Neuronal stem cell (in vitro differentiated cells): ENCODE measurements at regions not wholly inside any gene's neighbourhood (a gene's known extent, or its start where the extent isn't known, plus 50 kb on each side); places are given as distances from the start of the nearest gene placed in this dataset.

Experiments
- DNase-seq: peaks from one replicate; pipeline ENCODE4 v3.0.0-alpha.2; 2013; ENCODE audit warnings: low spot score
- H2AFZ ChIP-seq: one replicate; pipeline ENCODE4 v1.6.1; 2013; ENCODE audit warnings: mild to moderate bottlenecking, low read length, inconsistent platforms
- H2AK5ac ChIP-seq: 2 replicates; pipeline ENCODE4 v1.6.1; 2013; ENCODE audit warnings: low read depth, mild to moderate bottlenecking, inconsistent platforms, low read length, moderate library complexity, mixed read lengths
- H2BK120ac ChIP-seq: 2 replicates; pipeline ENCODE4 v1.6.1; 2013; ENCODE audit warnings: low read depth, mild to moderate bottlenecking, inconsistent platforms, low read length, moderate library complexity, mixed read lengths
- H2BK12ac ChIP-seq: one replicate; pipeline ENCODE4 v1.6.1; 2013; ENCODE audit warnings: low read length, inconsistent platforms
- H2BK15ac ChIP-seq: 2 replicates; pipeline ENCODE4 v1.6.1; 2013; ENCODE audit warnings: mild to moderate bottlenecking, low read length, inconsistent platforms, mixed read lengths
- H2BK5ac ChIP-seq: one replicate; pipeline ENCODE4 v1.6.1; 2013; ENCODE audit warnings: inconsistent platforms, mild to moderate bottlenecking, low read length, moderate library complexity
- H3K14ac ChIP-seq: one replicate; pipeline ENCODE4 v1.6.1; 2013; ENCODE audit warnings: low read length, inconsistent platforms
- H3K18ac ChIP-seq: 2 replicates; pipeline ENCODE4 v1.6.1; 2013; ENCODE audit warnings: low read length, inconsistent platforms
- H3K23ac ChIP-seq: 2 replicates; pipeline ENCODE4 v1.6.1; 2013; ENCODE audit warnings: low read depth, mild to moderate bottlenecking, mixed read lengths, low read length, inconsistent platforms; ENCODE audit not compliant: poor library complexity
- H3K27ac ChIP-seq: replicated peaks from 3 replicates; pipeline ENCODE4 v1.5.1; 2013; ENCODE audit warnings: low read length, inconsistent platforms
- H3K27me3 ChIP-seq, 3 experiments: 2 replicates each; pipeline ENCODE4 v1.6.1; 2013; ENCODE audit warnings: low read length in 3 of 3, mild to moderate bottlenecking in 2 of 3, inconsistent platforms in 1 of 3, low read depth in 1 of 3, mixed read lengths in 1 of 3, moderate library complexity in 1 of 3; ENCODE audit not compliant: control insufficient read depth in 3 of 3, insufficient read depth in 3 of 3
- H3K36me3 ChIP-seq, 2 donors: replicated peaks in 1 of 2; 2 replicates each; pipeline ENCODE4 v1.6.1; 2013; ENCODE audit warnings: low read length in 2 of 2; ENCODE audit not compliant: control insufficient read depth in 2 of 2, insufficient read depth in 2 of 2
- H3K4ac ChIP-seq: 2 replicates; pipeline ENCODE4 v1.6.1; 2013; ENCODE audit warnings: inconsistent platforms, mild to moderate bottlenecking, low read length, moderate library complexity
- H3K4me1 ChIP-seq, 2 donors: 1 replicate in 1 of 2; 2 replicates in 1 of 2; pipeline ENCODE4 v1.6.1; 2013; ENCODE audit warnings: low read length in 2 of 2, low read depth in 1 of 2; ENCODE audit not compliant: control insufficient read depth in 2 of 2, insufficient read depth in 1 of 2
- H3K4me2 ChIP-seq: one replicate; pipeline ENCODE4 v1.6.1; 2013; ENCODE audit warnings: mild to moderate bottlenecking, low read length, inconsistent platforms; ENCODE audit not compliant: insufficient read depth, poor library complexity, severe bottlenecking
- H3K4me3 ChIP-seq, 2 donors: 2 replicates each; pipeline ENCODE4 v1.5.1; 2013; ENCODE audit warnings: low read length in 2 of 2, mild to moderate bottlenecking in 2 of 2, inconsistent platforms in 1 of 2, moderate library complexity in 1 of 2
- H3K79me1 ChIP-seq: one replicate; pipeline ENCODE4 v1.6.1; 2013; ENCODE audit warnings: low read depth, mild to moderate bottlenecking, inconsistent platforms, low read length, moderate library complexity
- H3K9ac ChIP-seq: one replicate; pipeline ENCODE4 v1.6.1; 2013; ENCODE audit warnings: mild to moderate bottlenecking, low read depth, low read length, inconsistent platforms; ENCODE audit not compliant: poor library complexity
- H3K9me3 ChIP-seq, 2 donors: replicated peaks in 1 of 2; 2 replicates each; pipeline versions ENCODE3 to v1.6.1; 2013; ENCODE audit warnings: low read length in 2 of 2, mild to moderate bottlenecking in 2 of 2, inconsistent platforms in 1 of 2, low read depth in 1 of 2, mixed read lengths in 1 of 2, moderate library complexity in 1 of 2; ENCODE audit not compliant: control insufficient read depth in 2 of 2, insufficient read depth in 1 of 2
- H4K8ac ChIP-seq: one replicate; pipeline ENCODE4 v1.6.1; 2013; ENCODE audit warnings: low read depth, mild to moderate bottlenecking, inconsistent platforms, low read length, moderate library complexity
- H4K91ac ChIP-seq: one replicate; pipeline ENCODE4 v1.6.1; 2013; ENCODE audit warnings: low read length, low read depth, mild to moderate bottlenecking, inconsistent platforms; ENCODE audit not compliant: poor library complexity
- WGBS, 2 donors: extraction: QIAGEN DNeasy Blood & Tissue Kit; methylation state at CpG; one replicate each; pipeline ENCODE4 v1.1.7; 2013; ENCODE audit warnings: missing lambda C conversion rate in 2 of 2, mixed read lengths in 1 of 2; ENCODE audit not compliant: insufficient read length in 2 of 2, insufficient replicate concordance in 1 of 2; ENCODE audit errors: extremely low coverage in 2 of 2; 5-methylcytosine and 5-hydroxymethylcytosine counted together

GRCh38 chr5:8557728-8558127 lies 688.8 kb downstream of the MTRR start:
- Histone ChIP-seq H4K91ac (no peak overlapping the region), H4K8ac (no peak overlapping the region), H3K27me3 (no peaks in the 10 kb centered on the region), H3K4ac (no peak overlapping the region), H2AFZ (no peak overlapping the region), H2BK15ac (no peak overlapping the region), H3K9me3 (no peaks in the 10 kb centered on the region), H3K23ac (no peak overlapping the region), H3K14ac (no peak overlapping the region), H3K4me3 (no peak overlapping the region), H2AK5ac (no peak overlapping the region), H3K4me2 (no peak overlapping the region), H3K36me3 (no peaks in the 10 kb centered on the region), H2BK120ac (no peak overlapping the region), H3K9ac (no peak overlapping the region), H3K79me1 (no peaks in the 10 kb centered on the region), H2BK5ac (no peak overlapping the region), H3K4me1 (no peaks in the 10 kb centered on the region), H2BK12ac (no peak overlapping the region), H3K27ac (no peak overlapping the region), H3K18ac (no peak overlapping the region)
- WGBS, 2 donors = no CpG with 5 or more reads among the region's 3 CpGs
- no peak for DNase-seq

DNA sequence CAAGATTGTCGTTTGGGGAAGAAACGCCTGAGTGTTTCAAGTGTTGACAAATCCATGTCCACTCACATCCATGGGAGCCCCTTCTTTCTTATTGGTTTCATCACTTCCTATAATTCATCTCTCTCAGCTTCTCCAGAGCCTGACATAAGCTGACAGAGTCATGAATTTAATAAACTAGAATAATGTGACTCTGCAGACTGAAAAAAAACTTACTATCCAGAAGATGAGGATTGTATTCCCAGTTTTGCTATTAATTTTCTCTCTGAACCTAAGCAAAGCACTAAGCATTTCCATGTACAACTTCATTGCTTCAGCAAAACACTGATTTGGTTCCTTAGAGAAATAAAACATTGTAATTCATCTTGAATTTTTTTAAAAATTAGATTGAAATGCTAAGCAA lies 691.8 kb downstream of the MTRR start:
- no peak overlapping the region for H2BK120ac ChIP-seq
- H4K8ac ChIP-seq = no peak overlapping the region
- H3K4ac ChIP-seq = no peak overlapping the region
- H2BK12ac ChIP-seq = no peak overlapping the region
- WGBS, 2 donors = no CpG with 5 or more reads among the region's 2 CpGs
- H2BK15ac ChIP-seq = no peak overlapping the region
- no peak overlapping the region for H3K9ac ChIP-seq
- no peak for DNase-seq
- H2BK5ac ChIP-seq = no peak overlapping the region
- no peaks in the 10 kb centered on the region for H3K27me3 ChIP-seq
- no peaks in the 10 kb centered on the region for H3K36me3 ChIP-seq
- H3K18ac ChIP-seq = no peak overlapping the region
- H4K91ac ChIP-seq = no peak overlapping the region
- no peaks in the 10 kb centered on the region for H3K79me1 ChIP-seq
- H3K4me2 ChIP-seq = no peak overlapping the region
- no peak overlapping the region for H2AK5ac ChIP-seq
- H3K14ac ChIP-seq = no peak overlapping the region
- H3K23ac ChIP-seq = no peak overlapping the region
- no peaks in the 10 kb centered on the region for H3K4me1 ChIP-seq
- H3K27ac ChIP-seq = no peak overlapping the region
- H2AFZ ChIP-seq = no peak overlapping the region
- H3K9me3 ChIP-seq = no peaks in the 10 kb centered on the region
- no peak overlapping the region for H3K4me3 ChIP-seq

- Histone ChIP-seq H3K9ac (no peak overlapping the region), H3K4me1 (no peaks in the 10 kb centered on the region), H2AK5ac (no peak overlapping the region), H2BK15ac (no peak overlapping the region), H3K79me1 (no peaks in the 10 kb centered on the region), H3K18ac (no peak overlapping the region), H2AFZ (no peak overlapping the region), H3K14ac (no peak overlapping the region), H3K27ac (no peak overlapping the region), H2BK5ac (no peak overlapping the region), H2BK12ac (no peak overlapping the region), H3K36me3 (no peaks in the 10 kb centered on the region), H3K23ac (no peak overlapping the region), H3K4me3 (no peak overlapping the region), H4K91ac (no peak overlapping the region), H3K4ac (no peak overlapping the region), H4K8ac (no peak overlapping the region), H3K27me3 (no peaks in the 10 kb centered on the region), H3K9me3 (no peaks in the 10 kb centered on the region), H3K4me2 (no peak overlapping the region), H2BK120ac (no peak overlapping the region)
- DNase-seq = no peak
- WGBS, 2 donors = no CpG with 5 or more reads among the region's 3 CpGs
These were observed 692.4 kb downstream of the MTRR start for GRCh38 chr5:8561224-8561840.

DNA sequence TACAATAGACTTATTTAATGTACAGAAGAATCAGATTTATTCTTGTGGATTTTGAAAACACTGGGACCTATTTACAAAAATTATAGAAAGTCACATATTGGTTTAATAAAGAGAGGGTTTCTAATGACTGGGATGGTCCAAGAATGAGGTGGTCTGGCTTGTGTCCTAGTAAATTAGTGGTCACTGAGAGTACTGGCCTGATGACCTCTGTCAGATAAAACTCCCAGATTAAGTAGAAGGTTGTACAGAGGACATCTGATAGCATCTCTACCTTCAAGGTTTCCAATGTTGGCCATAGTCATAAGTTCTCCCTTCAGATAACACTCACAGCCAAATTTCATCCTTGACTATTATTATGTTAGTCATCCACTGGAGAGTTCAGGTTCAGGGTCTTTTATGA lies 692.9 kb downstream of the MTRR start:
- H3K27ac ChIP-seq = no peak overlapping the region
- H3K79me1 ChIP-seq = no peaks in the 10 kb centered on the region
- H3K18ac ChIP-seq = no peak overlapping the region
- H3K36me3 ChIP-seq = no peaks in the 10 kb centered on the region
- H3K4me1 ChIP-seq = no peaks in the 10 kb centered on the region
- no peak overlapping the region for H4K8ac ChIP-seq
- no peak overlapping the region for H2BK15ac ChIP-seq
- no peak overlapping the region for H2BK12ac ChIP-seq
- no peak overlapping the region for H4K91ac ChIP-seq
- H2AK5ac ChIP-seq = no peak overlapping the region
- no peaks in the 10 kb centered on the region for H3K27me3 ChIP-seq
- no peak overlapping the region for H3K14ac ChIP-seq
- H3K9me3 ChIP-seq = no peaks in the 10 kb centered on the region
- H3K4me2 ChIP-seq = no peak overlapping the region
- no peak overlapping the region for H2BK120ac ChIP-seq
- no peak for DNase-seq
- no peak overlapping the region for H3K4ac ChIP-seq
- no peak overlapping the region for H3K23ac ChIP-seq
- H3K9ac ChIP-seq = no peak overlapping the region
- H3K4me3 ChIP-seq = no peak overlapping the region
- no peak overlapping the region for H2BK5ac ChIP-seq
- no peak overlapping the region for H2AFZ ChIP-seq
